ENCODE measurements at regions not wholly inside any gene's neighbourhood (a gene's known extent, or its start where the extent isn't known, plus 50 kb on each side); places are given as distances from the start of the nearest gene placed in this dataset.

- WGBS (ENCODE audit: low lambda C conversion rate), result 0% methylated on average over 2 of the region's 2 CpGs
- intact Hi-C loops (cut with micrococcal nuclease; ENCODE audit: unreplicated experiment) (no loop called here), in situ Hi-C loops (cut with HindIII; ENCODE audit: extremely low pct_ligation_motif_present, low pct_unique_long_range_greater_than_20kb) (no loop called here)
- Histone ChIP-seq H3K27ac (ENCODE audit: extremely low read length, insufficient read depth, low read length) (no peak overlapping the region), H3K4me2 (ENCODE audit: low read depth, low read length) (no peak overlapping the region), H3K4me1 (ENCODE audit: insufficient read depth, low read length) (no peaks in the 10 kb centered on the region), H3K9me3 (ENCODE audit: low read length) (no peaks in the 10 kb centered on the region), H3K9ac (ENCODE audit: insufficient read depth, low read depth, low read length) (no peak overlapping the region), H4K20me1 (ENCODE audit: insufficient read depth, low read length) (no peaks in the 10 kb centered on the region), H3K79me2 (ENCODE audit: insufficient read depth, low read length) (no peaks in the 10 kb centered on the region), H3K27me3 (ENCODE audit: control insufficient read depth in 1 of 2, insufficient read depth in 2 of 2, low read length in 2 of 2) (no peaks in the 10 kb centered on the region), H3K36me3 (replicated peaks in 1 of 2; ENCODE audit: control insufficient read depth in 1 of 2, insufficient read depth in 2 of 2, low read length in 2 of 2) (no peaks in the 10 kb centered on the region), H3K4me3 (replicated peaks in 1 of 3; ENCODE audit: insufficient read depth in 1 of 3, low read depth in 2 of 3, low read length in 3 of 3) (no peak overlapping the region), H2AFZ (ENCODE audit: low read length) (no peak overlapping the region)
- no TSS peak for BruUV-seq (replicated peaks)
- no peak for ATAC-seq
- TF ChIP-seq ZFP90 (CRISPR knock-in tag; IDR thresholded peaks at IDR 0.05; ENCODE audit: borderline replicate concordance) (no peak), DMTF1 (CRISPR knock-in tag; IDR thresholded peaks at IDR 0.05) (no peak), RXRA (CRISPR knock-in tag; IDR thresholded peaks at IDR 0.05) (no peak), ZBTB21 (CRISPR knock-in tag; IDR thresholded peaks at IDR 0.05) (no peak), U2AF2 (IDR thresholded peaks at IDR 0.05; ENCODE audit: low read depth, low read length) (no peak), ZNF546 (CRISPR knock-in tag; conservative IDR thresholded peaks at IDR 0.05) (no peak)
- ChIA-PET CTCF (ENCODE audit: low intra/inter-chr PET ratio, low total read pairs) (no interaction called here), POLR2A (no interaction called here)
- no peak for DNase-seq (ENCODE audit: low spot score)
- FAIRE-seq, result no peak
Measured at GRCh38 chr9:21670374-21670773, 132.1 kb upstream of the MTAP start.

GRCh38 chr9:21672140-21672539, 130.3 kb upstream of the MTAP start:
- CTCF ChIA-PET (ENCODE audit: low intra/inter-chr PET ratio, low total read pairs), result no interaction called here
- H3K4me3 ChIP-seq (replicated peaks in 1 of 3; ENCODE audit: insufficient read depth in 1 of 3, low read depth in 2 of 3, low read length in 3 of 3), result no peak overlapping the region
- H3K4me1 ChIP-seq (ENCODE audit: insufficient read depth, low read length), result no peaks in the 10 kb centered on the region
- no peak overlapping the region for H3K4me2 ChIP-seq (ENCODE audit: low read depth, low read length)
- FAIRE-seq (no peak), DNase-seq (ENCODE audit: low spot score) (no peak), ATAC-seq (no peak)
- intact Hi-C loops (cut with micrococcal nuclease; ENCODE audit: unreplicated experiment), result no loop called here
- no peaks in the 10 kb centered on the region for H3K9me3 ChIP-seq (ENCODE audit: low read length)
- no peaks in the 10 kb centered on the region for H3K79me2 ChIP-seq (ENCODE audit: insufficient read depth, low read length)
- no peak overlapping the region for H3K9ac ChIP-seq (ENCODE audit: insufficient read depth, low read depth, low read length)
- H4K20me1 ChIP-seq (ENCODE audit: insufficient read depth, low read length), result no peaks in the 10 kb centered on the region
- no peak overlapping the region for H3K27ac ChIP-seq (ENCODE audit: extremely low read length, insufficient read depth, low read length)
- H2AFZ ChIP-seq (ENCODE audit: low read length), result no peak overlapping the region
- H3K27me3 ChIP-seq (ENCODE audit: control insufficient read depth in 1 of 2, insufficient read depth in 2 of 2, low read length in 2 of 2), result no peaks in the 10 kb centered on the region
- no TSS peak for BruUV-seq (replicated peaks)
- POLR2A ChIA-PET, result no interaction called here
- no peaks in the 10 kb centered on the region for H3K36me3 ChIP-seq (replicated peaks in 1 of 2; ENCODE audit: control insufficient read depth in 1 of 2, insufficient read depth in 2 of 2, low read length in 2 of 2)
- 2% methylated on average over 4 of the region's 4 CpGs for WGBS (ENCODE audit: low lambda C conversion rate)
- in situ Hi-C loops (cut with HindIII; ENCODE audit: extremely low pct_ligation_motif_present, low pct_unique_long_range_greater_than_20kb), result no loop called here
- TF ChIP-seq DBP (CRISPR knock-in tag; IDR thresholded peaks at IDR 0.05; ENCODE audit: not compliant biosample characterization) (no peak), ELF4 (CRISPR knock-in tag; IDR thresholded peaks at IDR 0.05; ENCODE audit: borderline replicate concordance) (no peak), KDM5A (IDR thresholded peaks at IDR 0.05; ENCODE audit: borderline replicate concordance, low read length) (no peak), DNMT3B (CRISPR knock-in tag; conservative IDR thresholded peaks at IDR 0.05) (no peak), RAD51 (IDR thresholded peaks at IDR 0.05; ENCODE audit: borderline replicate concordance) (no peak), ZNF775 (CRISPR knock-in tag; IDR thresholded peaks at IDR 0.05; ENCODE audit: borderline replicate concordance) (no peak), THAP9 (CRISPR knock-in tag; IDR thresholded peaks at IDR 0.05; ENCODE audit: borderline replicate concordance) (no peak)

Measured in HepG2 (cell line).